GM12865 (cell line): ENCODE measurements at regions not wholly inside any gene's neighbourhood (a gene's known extent, or its start where the extent isn't known, plus 50 kb on each side); places are given as distances from the start of the nearest gene placed in this dataset.

Experiments
- DNase-seq: peaks from one replicate; pipeline ENCODE4 v3.0.0; 2010; ENCODE audit warnings: low read depth
- H3K4me3 ChIP-seq: 2 replicates; pipeline ENCODE4 v1.5.1; 2011; ENCODE audit warnings: mild to moderate bottlenecking, low read depth, low read length, control low read depth
- TF ChIP-seq, protein P1 (sequence below): IDR thresholded peaks from 2 replicates; pipeline ENCODE4 v1.5.1; 2011; ENCODE audit warnings: low read length, control low read depth, low read depth, inconsistent platforms; ENCODE audit not compliant: insufficient read depth; ENCODE audit errors: missing control alignments

- TF ChIP-seq, protein P1, sequence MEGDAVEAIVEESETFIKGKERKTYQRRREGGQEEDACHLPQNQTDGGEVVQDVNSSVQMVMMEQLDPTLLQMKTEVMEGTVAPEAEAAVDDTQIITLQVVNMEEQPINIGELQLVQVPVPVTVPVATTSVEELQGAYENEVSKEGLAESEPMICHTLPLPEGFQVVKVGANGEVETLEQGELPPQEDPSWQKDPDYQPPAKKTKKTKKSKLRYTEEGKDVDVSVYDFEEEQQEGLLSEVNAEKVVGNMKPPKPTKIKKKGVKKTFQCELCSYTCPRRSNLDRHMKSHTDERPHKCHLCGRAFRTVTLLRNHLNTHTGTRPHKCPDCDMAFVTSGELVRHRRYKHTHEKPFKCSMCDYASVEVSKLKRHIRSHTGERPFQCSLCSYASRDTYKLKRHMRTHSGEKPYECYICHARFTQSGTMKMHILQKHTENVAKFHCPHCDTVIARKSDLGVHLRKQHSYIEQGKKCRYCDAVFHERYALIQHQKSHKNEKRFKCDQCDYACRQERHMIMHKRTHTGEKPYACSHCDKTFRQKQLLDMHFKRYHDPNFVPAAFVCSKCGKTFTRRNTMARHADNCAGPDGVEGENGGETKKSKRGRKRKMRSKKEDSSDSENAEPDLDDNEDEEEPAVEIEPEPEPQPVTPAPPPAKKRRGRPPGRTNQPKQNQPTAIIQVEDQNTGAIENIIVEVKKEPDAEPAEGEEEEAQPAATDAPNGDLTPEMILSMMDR, result no peak
- no peak overlapping the region for H3K4me3 ChIP-seq
- DNase-seq, result no peak
Measured at GRCh38 chr2:204445149-204445548, 100.1 kb upstream of the PARD3B start.

DNA sequence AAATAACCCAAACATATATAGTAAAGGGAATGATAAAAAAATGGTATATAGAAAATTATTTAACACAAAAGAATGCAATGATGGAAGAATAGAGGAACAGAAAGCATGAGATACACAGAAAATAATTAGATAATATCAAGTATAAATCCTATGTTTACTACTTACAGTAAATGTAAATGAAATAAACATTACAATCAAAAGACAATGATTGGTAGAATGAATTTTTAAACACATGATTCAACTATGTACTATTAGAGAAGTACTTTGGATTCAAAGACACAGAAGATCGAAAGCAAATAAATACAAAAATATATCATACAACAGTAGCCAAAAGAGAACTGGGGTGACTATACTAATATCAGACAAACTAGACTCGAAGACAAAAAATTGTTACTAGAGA, 97.6 kb upstream of the PARD3B start:
- no peak overlapping the region for H3K4me3 ChIP-seq
- TF ChIP-seq, protein P1, result no peak
- no peak for DNase-seq

- H3K4me3 ChIP-seq, result no peak overlapping the region
- TF ChIP-seq, protein P1, result no peak
- DNase-seq, result no peak
Measured at GRCh38 chr2:204449977-204450376, 95.3 kb upstream of the PARD3B start.

- H3K4me3 ChIP-seq, result no peak overlapping the region
- no peak for DNase-seq
- TF ChIP-seq, protein P1, result no peak
Measured at GRCh38 chr2:204451766-204452165, 93.5 kb upstream of the PARD3B start.

GRCh38 chr2:204452464-204453023, 92.7 kb upstream of the PARD3B start:
- H3K4me3 ChIP-seq, result no peak overlapping the region
- DNase-seq, result no peak
- TF ChIP-seq, protein P1, result no peak

GRCh38 chr2:204453730-204454167, 91.5 kb upstream of the PARD3B start:
- no peak for DNase-seq
- no peak overlapping the region for H3K4me3 ChIP-seq
- TF ChIP-seq, protein P1, result no peak

DNA sequence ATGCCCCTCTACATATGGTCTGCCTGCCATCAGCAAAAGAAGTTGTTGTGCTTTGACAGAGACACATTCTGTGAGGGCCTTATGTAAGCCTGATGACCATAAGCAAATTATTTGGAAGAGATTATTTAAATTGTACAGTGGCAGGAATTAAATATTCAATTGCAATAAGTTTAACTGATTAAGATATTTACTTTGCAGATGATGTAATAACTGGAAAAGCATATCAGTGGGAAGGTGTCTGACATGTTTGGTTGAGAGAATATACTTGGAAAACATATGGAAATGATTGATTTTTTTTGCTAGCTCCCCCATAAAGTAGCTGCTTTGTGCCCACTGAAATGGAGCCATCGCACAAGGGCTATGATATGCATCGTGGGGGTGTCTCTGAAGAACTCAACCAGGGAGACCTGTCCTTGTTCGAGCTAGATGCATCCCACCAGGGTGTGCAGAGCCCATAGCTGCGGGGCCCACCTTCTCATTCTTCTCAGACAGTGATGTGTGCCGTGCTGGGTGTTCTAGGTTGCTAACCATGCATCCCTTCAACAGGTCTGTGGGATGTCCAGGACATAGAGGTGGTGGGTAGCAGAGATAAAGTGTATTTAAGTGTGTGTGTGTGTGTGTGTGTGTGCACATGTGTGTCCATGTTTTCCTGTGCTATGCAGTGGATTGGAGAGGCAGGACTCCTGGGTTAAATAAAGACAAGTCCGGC, 90.4 kb upstream of the PARD3B start:
- DNase-seq, result no peak
- TF ChIP-seq, protein P1, result no peak
- no peak overlapping the region for H3K4me3 ChIP-seq
